ENCODE measurements at regions not wholly inside any gene's neighbourhood (a gene's known extent, or its start where the extent isn't known, plus 50 kb on each side); places are given as distances from the start of the nearest gene placed in this dataset.

DNA sequence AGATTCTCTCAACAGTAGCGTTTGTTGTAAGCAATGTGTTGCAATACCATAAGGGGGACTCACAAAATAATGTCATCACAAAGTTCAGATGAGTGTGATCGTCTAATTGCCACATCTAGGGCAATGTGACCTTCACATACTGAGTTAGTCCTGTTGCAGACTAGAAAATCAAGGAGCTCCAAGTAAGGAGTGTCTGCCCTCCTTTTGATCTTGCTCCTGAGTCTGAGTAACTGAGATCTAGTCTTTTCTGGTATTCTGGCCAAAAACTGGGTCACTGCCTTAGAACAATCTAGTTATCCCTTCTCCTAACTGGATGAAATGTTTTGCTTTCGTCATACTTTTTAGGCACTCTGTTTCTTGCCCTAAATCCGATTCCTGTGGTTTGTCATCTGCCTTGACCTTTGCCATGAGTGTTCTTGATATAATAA lies 712.1 kb downstream of the CDH11 start:
- H3K36me3 ChIP-seq (ENCODE audit: control insufficient read depth, low read length) = no peaks in the 10 kb centered on the region
- no peaks in the 10 kb centered on the region for H3K9me2 ChIP-seq (replicated peaks; ENCODE audit: control insufficient read depth, low read length)
- H3K27ac ChIP-seq (ENCODE audit: low read depth, low read length) = no peak overlapping the region
- H3K4me1 ChIP-seq (ENCODE audit: control insufficient read depth, low read length) = peaks cover 5% of the 10 kb centered on the region; the same call in 1 of the 2 replicates
- H3F3A ChIP-seq (ENCODE audit: control insufficient read depth, insufficient read depth) = no peaks in the 10 kb centered on the region
- no peaks in the 10 kb centered on the region for H3K27me3 ChIP-seq (ENCODE audit: control insufficient read depth, low read length)
- TF ChIP-seq CTCF (IDR thresholded peaks at IDR 0.05; ENCODE audit: low read depth, low read length, poor library complexity, severe bottlenecking) (no peak), EZH2phosphoT487 (IDR thresholded peaks at IDR 0.05; ENCODE audit: borderline replicate concordance, low read length) (no peak)
- H4K20me1 ChIP-seq (ENCODE audit: control insufficient read depth, insufficient read depth, low read depth, low read length) = no peaks in the 10 kb centered on the region
- peaks cover 24% of the 10 kb centered on the region; the same call in 1 of the 2 replicates for H3K9me3 ChIP-seq (ENCODE audit: control insufficient read depth, insufficient read depth, low read length)
- no peak overlapping the region for H3K4me3 ChIP-seq (ENCODE audit: low read length)
- H3K4me2 ChIP-seq (ENCODE audit: low read length) = no peak overlapping the region
- H3K79me2 ChIP-seq (ENCODE audit: control insufficient read depth, low read length) = no peaks in the 10 kb centered on the region

GRCh38 chr16:64408699-64409098 lies 713.2 kb downstream of the CDH11 start:
- no peak overlapping the region for H3K4me3 ChIP-seq (ENCODE audit: low read length)
- no peaks in the 10 kb centered on the region for H3K27me3 ChIP-seq (ENCODE audit: control insufficient read depth, low read length)
- no peak for TF ChIP-seq CTCF (IDR thresholded peaks at IDR 0.05; ENCODE audit: low read depth, low read length, poor library complexity, severe bottlenecking)
- no peak for TF ChIP-seq EZH2phosphoT487 (IDR thresholded peaks at IDR 0.05; ENCODE audit: borderline replicate concordance, low read length)
- no peaks in the 10 kb centered on the region for H4K20me1 ChIP-seq (ENCODE audit: control insufficient read depth, insufficient read depth, low read depth, low read length)
- H3K36me3 ChIP-seq (ENCODE audit: control insufficient read depth, low read length) = no peaks in the 10 kb centered on the region
- peaks cover 5% of the 10 kb centered on the region; the same call in 1 of the 2 replicates for H3K4me1 ChIP-seq (ENCODE audit: control insufficient read depth, low read length)
- no peaks in the 10 kb centered on the region for H3F3A ChIP-seq (ENCODE audit: control insufficient read depth, insufficient read depth)
- no peaks in the 10 kb centered on the region for H3K9me2 ChIP-seq (replicated peaks; ENCODE audit: control insufficient read depth, low read length)
- H3K27ac ChIP-seq (ENCODE audit: low read depth, low read length) = no peak overlapping the region
- no peak overlapping the region for H3K4me2 ChIP-seq (ENCODE audit: low read length)
- peaks cover 19% of the 10 kb centered on the region; the same call in 1 of the 2 replicates for H3K9me3 ChIP-seq (ENCODE audit: control insufficient read depth, insufficient read depth, low read length)
- H3K79me2 ChIP-seq (ENCODE audit: control insufficient read depth, low read length) = no peaks in the 10 kb centered on the region

- Histone ChIP-seq H3K27me3 (ENCODE audit: control insufficient read depth, low read length) (no peaks in the 10 kb centered on the region), H3K36me3 (ENCODE audit: control insufficient read depth, low read length) (no peaks in the 10 kb centered on the region), H3K27ac (ENCODE audit: low read depth, low read length) (no peak overlapping the region), H3K9me3 (ENCODE audit: control insufficient read depth, insufficient read depth, low read length) (peaks cover 14% of the 10 kb centered on the region; the same call in 1 of the 2 replicates), H3F3A (ENCODE audit: control insufficient read depth, insufficient read depth) (no peaks in the 10 kb centered on the region), H3K4me3 (ENCODE audit: low read length) (no peak overlapping the region), H3K4me2 (ENCODE audit: low read length) (no peak overlapping the region), H3K79me2 (ENCODE audit: control insufficient read depth, low read length) (no peaks in the 10 kb centered on the region), H4K20me1 (ENCODE audit: control insufficient read depth, insufficient read depth, low read depth, low read length) (no peaks in the 10 kb centered on the region), H3K4me1 (ENCODE audit: control insufficient read depth, low read length) (peaks cover 5% of the 10 kb centered on the region; the same call in 1 of the 2 replicates), H3K9me2 (replicated peaks; ENCODE audit: control insufficient read depth, low read length) (no peaks in the 10 kb centered on the region)
- no peak for TF ChIP-seq EZH2phosphoT487 (IDR thresholded peaks at IDR 0.05; ENCODE audit: borderline replicate concordance, low read length)
- no peak for TF ChIP-seq CTCF (IDR thresholded peaks at IDR 0.05; ENCODE audit: low read depth, low read length, poor library complexity, severe bottlenecking)
These were observed 715.1 kb downstream of the CDH11 start for GRCh38 chr16:64406770-64407181.

All from DOHH2 (cell line).